ENCODE measurements at regions not wholly inside any gene's neighbourhood (a gene's known extent, or its start where the extent isn't known, plus 50 kb on each side); places are given as distances from the start of the nearest gene placed in this dataset.

- DNase-seq, result no peak
Observed at GRCh38 chr18:78903436-78904178, 76.0 kb upstream of the SALL3 start.

GRCh38 chr18:78904179-78904531 lies 75.5 kb upstream of the SALL3 start:
- no peak for DNase-seq

DNA sequence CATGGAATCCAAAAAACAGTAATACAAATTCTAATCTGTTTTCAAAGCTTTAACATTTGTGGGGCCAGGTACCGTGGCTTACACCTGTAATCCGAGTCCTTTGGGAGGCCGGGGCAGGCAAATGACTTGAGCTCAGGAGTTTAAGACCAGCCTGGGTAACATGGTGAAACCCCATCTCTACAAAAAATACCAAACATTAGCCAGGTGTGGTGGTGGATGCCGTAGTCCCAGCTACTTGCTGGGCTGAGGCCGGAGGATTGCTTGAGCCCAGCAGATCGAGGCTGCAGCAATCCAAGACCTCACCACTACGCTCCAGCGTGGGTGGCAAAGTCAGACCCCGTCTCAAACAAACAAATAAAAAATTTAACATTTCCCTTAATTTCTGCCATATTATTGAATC lies 74.3 kb upstream of the SALL3 start:
- DNase-seq, result no peak

- no peak for DNase-seq
Observed at GRCh38 chr18:78906066-78906465, 73.6 kb upstream of the SALL3 start.

GRCh38 chr18:78908462-78909260 lies 71.0 kb upstream of the SALL3 start:
- DNase-seq, result no peak

GRCh38 chr18:78911751-78912283 lies 67.8 kb upstream of the SALL3 start:
- DNase-seq, result no peak

DNA sequence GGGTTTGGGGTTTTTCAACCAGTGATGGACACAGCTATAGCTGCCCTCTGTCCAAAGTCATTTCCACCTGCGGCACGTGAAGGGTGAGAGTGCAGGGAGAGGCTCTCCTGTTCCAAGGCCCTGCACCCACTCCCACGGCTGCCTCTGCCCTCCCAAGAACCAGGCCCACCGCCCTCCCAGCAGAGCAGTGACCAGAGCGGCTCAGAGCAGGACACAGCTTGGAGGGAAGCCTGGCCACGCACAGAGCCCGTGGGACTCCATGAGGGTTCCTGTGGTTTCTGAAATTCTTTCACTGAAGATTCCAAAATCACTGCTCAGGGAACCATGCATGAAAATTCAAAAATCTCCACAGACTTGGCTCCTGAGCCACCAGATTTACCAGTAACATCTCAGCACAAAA lies 67.3 kb upstream of the SALL3 start:
- DNase-seq, result no peak

DNA sequence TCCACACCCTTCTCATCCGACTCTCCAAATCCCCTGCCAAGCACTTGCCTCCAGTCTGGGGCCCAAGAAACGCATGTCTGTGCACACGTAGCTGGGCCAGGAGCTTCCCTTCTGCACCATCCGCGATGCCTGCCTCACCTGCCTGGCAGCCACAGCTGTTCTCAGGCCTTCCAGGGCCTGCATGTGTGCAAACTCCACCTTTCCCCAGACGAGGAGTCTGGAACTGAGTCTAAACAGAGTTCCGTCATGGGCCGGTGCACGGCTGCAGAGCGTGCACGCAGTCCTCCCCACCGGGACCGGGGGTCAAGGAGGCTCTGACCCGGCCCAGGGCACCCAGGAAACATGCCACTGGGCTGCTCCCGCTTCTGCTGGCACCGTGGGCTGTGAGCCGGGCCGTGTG lies 66.8 kb upstream of the SALL3 start:
- DNase-seq, result no peak

GRCh38 chr18:78913395-78913794 lies 66.2 kb upstream of the SALL3 start:
- DNase-seq, result no peak

- no peak for DNase-seq
Observed at GRCh38 chr18:78913830-78914231, 65.8 kb upstream of the SALL3 start.

DNA sequence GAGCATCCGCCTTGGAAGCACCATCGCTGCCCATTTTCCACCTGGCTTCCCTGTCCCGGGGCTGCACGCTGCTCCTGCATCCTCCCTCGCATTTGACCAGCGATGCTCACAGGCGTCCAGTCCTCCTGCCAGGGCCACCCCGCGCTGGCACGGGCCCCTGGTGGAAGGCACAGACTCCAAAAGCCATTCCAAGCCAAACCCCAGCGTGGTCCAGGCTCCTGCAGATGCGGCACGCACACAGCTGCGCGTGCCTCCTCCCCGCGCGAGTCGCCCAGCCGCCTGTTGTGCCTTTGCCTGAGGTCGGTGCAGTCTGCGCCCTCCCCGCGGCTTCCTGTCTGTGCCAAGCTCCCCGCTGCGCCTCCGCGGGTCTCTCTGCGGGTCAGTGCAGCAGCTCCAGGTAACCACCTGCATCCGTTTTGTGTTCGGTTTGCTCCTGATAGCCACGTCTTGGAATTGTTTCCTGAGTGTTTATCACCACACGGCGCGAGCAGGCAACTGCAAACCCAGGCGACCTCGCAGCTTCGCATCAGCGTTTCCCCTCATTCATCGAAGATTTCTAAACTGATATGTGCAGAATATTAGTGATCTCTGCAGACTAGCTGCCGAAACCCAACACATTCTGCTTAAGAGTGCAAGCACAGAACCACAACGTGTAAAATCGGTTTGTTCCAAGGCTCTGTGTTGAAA lies 65.2 kb upstream of the SALL3 start:
- no peak for DNase-seq

GRCh38 chr18:78915446-78916008 lies 64.1 kb upstream of the SALL3 start:
- no peak for DNase-seq

DNA sequence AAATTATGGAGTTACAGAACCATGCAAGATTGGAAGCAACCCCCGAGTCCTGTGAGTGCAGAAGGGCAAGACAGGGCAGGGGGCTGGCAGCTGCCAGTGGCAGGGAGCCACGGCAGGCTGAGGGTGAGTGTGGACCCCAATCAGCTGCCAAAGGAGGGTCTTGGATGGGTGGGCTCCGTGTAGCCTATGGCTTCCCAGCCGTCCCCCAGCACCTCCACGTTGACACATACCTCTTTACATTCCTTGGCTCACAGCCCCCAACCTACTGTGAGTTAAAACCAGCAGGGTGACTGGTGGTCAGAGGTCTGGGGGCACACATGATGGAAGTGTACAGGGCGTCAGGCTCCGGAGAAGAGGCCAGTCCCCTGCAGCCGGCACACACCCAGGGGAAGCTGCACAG lies 60.9 kb upstream of the SALL3 start:
- DNase-seq, result no peak

- no peak for DNase-seq
Observed at GRCh38 chr18:78919956-78920355, 59.7 kb upstream of the SALL3 start.

GRCh38 chr18:78920456-78921138 lies 59.0 kb upstream of the SALL3 start:
- no peak for DNase-seq

DNA sequence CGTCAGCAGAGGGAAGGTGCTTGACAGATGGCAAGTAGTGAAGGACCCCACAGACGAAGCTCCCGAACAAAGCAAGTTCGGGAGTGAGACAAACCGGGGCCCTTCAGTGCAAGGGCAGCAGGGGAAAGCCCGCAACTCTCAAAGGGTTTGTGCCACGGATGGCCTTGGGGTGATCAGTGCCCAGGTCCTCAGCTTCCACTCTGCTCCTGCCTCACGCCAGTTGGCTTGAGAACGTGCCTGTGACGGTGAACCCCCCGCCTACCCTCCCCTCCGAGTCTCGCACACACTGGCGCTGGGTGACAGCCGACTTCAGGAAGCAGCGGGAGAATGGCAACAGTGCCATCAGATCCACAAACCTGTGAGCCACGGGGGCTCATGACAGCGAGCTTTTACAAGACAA lies 56.8 kb upstream of the SALL3 start:
- no peak for DNase-seq

DNA sequence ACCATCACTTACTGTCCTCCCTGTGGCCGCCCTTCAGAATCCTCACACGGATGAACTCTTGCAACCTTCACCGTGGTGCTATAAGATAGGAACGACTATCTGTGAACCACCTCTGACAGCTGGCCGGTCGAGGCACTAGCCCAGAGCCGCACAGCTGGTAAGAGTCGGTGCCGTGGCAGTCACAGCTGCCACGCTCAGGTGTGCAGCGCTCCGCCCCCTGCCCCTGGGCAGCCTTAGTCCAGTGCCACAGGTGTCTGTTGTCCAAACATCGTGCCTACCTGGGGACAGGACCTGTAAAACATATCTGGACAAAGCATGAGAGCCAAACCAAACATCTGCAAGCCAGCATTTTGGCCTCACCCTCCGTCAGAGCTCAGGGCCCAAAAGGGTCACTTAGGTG lies 55.3 kb upstream of the SALL3 start:
- no peak for DNase-seq

DNA sequence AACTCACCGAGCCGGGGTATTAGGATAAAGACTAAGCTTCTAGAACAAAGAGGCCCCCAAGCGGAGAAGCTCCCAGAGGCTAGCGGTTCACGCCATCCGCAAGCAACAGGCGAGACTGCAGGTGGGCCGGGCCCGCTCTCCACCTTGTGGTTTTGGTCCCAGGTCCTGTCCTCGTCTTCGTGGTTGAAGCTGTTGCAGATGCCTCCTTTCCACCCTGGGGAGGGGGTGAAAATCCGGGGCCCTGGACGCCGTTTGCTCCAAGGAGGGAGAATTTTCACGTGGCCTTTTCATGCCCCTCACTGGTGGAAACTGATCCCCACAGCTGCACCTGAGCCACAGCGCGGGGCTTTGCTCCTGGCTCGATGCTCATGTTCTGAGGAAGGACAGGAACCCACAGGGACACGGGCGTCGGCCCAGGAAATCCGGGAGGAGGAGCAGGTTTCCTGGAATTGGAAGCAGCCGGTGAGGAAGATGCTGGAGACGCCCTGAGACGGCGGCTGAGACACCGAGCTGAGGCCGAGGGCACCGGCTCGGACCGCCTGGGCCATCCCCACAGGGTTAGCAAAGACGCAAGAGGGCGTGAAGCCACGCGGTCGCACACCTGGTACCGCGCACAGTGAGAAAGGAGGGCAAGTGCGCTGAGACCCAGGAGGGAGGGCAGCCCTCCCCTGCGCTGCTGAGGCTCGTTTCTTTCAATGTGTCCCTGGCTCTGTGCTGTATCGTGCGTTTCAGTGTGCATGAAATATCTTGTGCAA lies 54.7 kb upstream of the SALL3 start:
- no peak for DNase-seq

DNA sequence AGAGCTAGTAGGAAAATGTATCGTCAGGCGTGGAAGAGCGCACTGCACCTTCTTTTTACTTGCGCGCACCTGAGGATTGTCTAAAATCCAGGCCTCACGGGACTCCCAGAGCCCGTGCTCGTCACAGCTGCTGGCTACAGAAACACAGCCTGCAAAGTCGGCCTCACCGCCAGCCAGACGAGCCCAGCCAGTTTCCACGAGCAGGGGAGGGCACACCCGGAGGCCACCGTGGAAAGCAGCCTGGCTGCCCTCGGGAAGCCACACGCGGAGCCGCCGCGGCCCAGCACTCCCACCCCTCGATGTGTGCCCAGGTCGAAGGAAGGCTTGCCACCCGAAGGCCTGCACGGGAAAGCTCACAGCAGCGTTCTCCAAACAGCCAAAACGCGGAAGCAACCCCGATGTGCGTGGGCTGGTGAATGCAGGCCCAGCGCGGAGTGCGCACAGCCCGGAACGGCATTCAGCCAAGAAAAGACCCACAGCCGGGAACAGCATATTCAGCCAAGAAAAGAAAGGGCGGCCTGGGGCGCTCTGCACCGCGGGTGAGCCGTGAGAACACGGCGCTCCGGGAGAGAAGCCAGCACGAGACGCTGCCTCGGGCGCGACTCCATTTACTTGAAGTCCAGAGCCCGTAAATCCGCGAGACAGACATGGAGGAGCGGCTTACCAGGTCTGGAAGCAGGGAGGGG lies 53.9 kb upstream of the SALL3 start:
- no peak for DNase-seq

GRCh38 chr18:78926243-78926615 lies 53.4 kb upstream of the SALL3 start:
- DNase-seq, result no peak

DNA sequence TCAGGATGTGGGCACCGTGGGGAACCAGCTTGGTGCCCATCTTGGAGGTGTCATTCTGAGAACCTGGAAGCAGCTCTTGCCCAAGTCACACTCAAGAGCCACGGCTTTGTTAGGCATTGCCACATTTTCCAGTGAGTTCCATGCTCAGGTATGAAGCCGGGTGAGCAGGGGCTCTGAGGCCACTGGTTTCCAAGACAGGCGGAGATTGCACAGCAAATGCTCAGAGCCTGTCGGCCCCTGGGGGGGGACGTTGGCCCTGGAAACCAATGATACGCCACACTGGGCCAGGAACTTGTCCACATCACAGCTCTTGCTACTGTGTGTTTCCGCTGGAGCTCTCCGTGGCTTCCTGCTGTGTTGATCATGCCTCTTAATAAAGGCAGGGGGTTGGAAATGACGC lies 52.5 kb upstream of the SALL3 start:
- DNase-seq, result no peak

- no peak for DNase-seq
Observed at GRCh38 chr18:78927616-78928015, 52.0 kb upstream of the SALL3 start.
